GM23338 (cell line): ENCODE measurements at regions not wholly inside any gene's neighbourhood (a gene's known extent, or its start where the extent isn't known, plus 50 kb on each side); places are given as distances from the start of the nearest gene placed in this dataset.

Source experiments
- ATAC-seq: fragments of 200-7000 bp; cut with Tn5 transposase; 3 replicates; pipeline ENCODE4 v1.9.1; 2020
- DNase-seq: peaks from one replicate; pipeline ENCODE4 v3.0.0-alpha.2; 2015; ENCODE audit warnings: low spot score
- H2AFZ ChIP-seq: fragments of 200-600 bp; sonication (generic); 2 replicates; pipeline ENCODE4 v1.8.0; 2016; ENCODE audit warnings: antibody characterized with exemption, mild to moderate bottlenecking, moderate library complexity
- H3F3A ChIP-seq: fragments of 200-600 bp; sonication (generic); replicated peaks from 2 replicates; pipeline ENCODE4 v1.8.0; 2017; ENCODE audit warnings: antibody characterized with exemption, mixed run types, low read depth
- H3K27ac ChIP-seq: fragments of 200-600 bp; sonication (generic); 2 replicates; pipeline ENCODE4 v1.6.1; 2016; ENCODE audit warnings: low read depth
- H3K27me3 ChIP-seq: fragments of 200-600 bp; sonication (generic); 2 replicates; pipeline ENCODE4 v1.8.0; 2016; ENCODE audit warnings: mild to moderate bottlenecking, mixed run types, moderate library complexity; ENCODE audit not compliant: insufficient read depth
- H3K36me3 ChIP-seq: fragments of 200-600 bp; sonication (generic); 2 replicates; pipeline ENCODE4 v1.8.0; 2016; ENCODE audit warnings: mild to moderate bottlenecking; ENCODE audit not compliant: insufficient read depth
- H3K4me1 ChIP-seq: fragments of 200-600 bp; sonication (generic); 2 replicates; pipeline ENCODE4 v1.8.0; 2016; ENCODE audit warnings: mild to moderate bottlenecking, moderate library complexity; ENCODE audit not compliant: insufficient read depth
- H3K4me2 ChIP-seq: fragments of 200-600 bp; sonication (generic); 2 replicates; pipeline ENCODE4 v1.7.1; 2017; ENCODE audit warnings: mixed run types
- H3K4me3 ChIP-seq: fragments of 200-600 bp; sonication (generic); 2 replicates; pipeline ENCODE4 v1.6.1; 2016; ENCODE audit warnings: mixed run types
- H3K79me2 ChIP-seq: fragments of 200-600 bp; sonication (generic); replicated peaks from 2 replicates; pipeline ENCODE4 v1.8.0; 2017; ENCODE audit warnings: mild to moderate bottlenecking; ENCODE audit not compliant: insufficient read depth
- H3K9me2 ChIP-seq: fragments of 200-600 bp; sonication (generic); 2 replicates; pipeline ENCODE4 v1.8.0; 2017; ENCODE audit not compliant: insufficient read depth
- H4K20me1 ChIP-seq: fragments of 200-600 bp; sonication (generic); replicated peaks from 2 replicates; pipeline ENCODE4 v1.8.0; 2017; ENCODE audit warnings: mild to moderate bottlenecking; ENCODE audit not compliant: insufficient read depth
- H3K27ac Mint-ChIP-seq: 2 replicates; pipeline ENCODE4 v1.8.0; 2020; ENCODE audit warnings: inconsistent platforms, mild to moderate bottlenecking, moderate library complexity, mixed read lengths
- H3K27me3 Mint-ChIP-seq: 3 replicates; pipeline ENCODE4 v1.8.0; 2022; ENCODE audit warnings: low read depth, mild to moderate bottlenecking, moderate library complexity, mixed read lengths, inconsistent platforms; ENCODE audit not compliant: insufficient read depth, poor library complexity
- H3K36me3 Mint-ChIP-seq: 3 replicates; pipeline ENCODE4 v1.8.0; 2021; ENCODE audit warnings: low read depth, mild to moderate bottlenecking, inconsistent platforms, moderate library complexity, mixed read lengths
- H3K4me1 Mint-ChIP-seq: 3 replicates; pipeline ENCODE4 v1.8.0; 2020; ENCODE audit warnings: mild to moderate bottlenecking, inconsistent platforms, mixed read lengths
- H3K4me3 Mint-ChIP-seq: 3 replicates; pipeline ENCODE4 v1.8.0; 2021; ENCODE audit warnings: moderate library complexity, mild to moderate bottlenecking, inconsistent platforms, mixed read lengths
- H3K9me3 Mint-ChIP-seq: 3 replicates; pipeline ENCODE4 v1.8.0; 2020; ENCODE audit warnings: moderate library complexity, mild to moderate bottlenecking, inconsistent platforms, mixed read lengths
- CREB1 ChIP-seq: fragments of 250-450 bp; sonication (Bioruptor Pico); IDR thresholded peaks from 2 replicates; pipeline ENCODE4 v1.5.0; 2020; ENCODE audit warnings: low read depth, mild to moderate bottlenecking, moderate library complexity
- EZH2phosphoT487 ChIP-seq: fragments of 200-600 bp; sonication (generic); IDR thresholded peaks from one replicate; pipeline ENCODE4 v1.8.1; 2018; ENCODE audit warnings: antibody characterized with exemption; ENCODE audit not compliant: unreplicated experiment
- JUNB ChIP-seq: IDR thresholded peaks from one replicate; pipeline ENCODE4 v1.6.1; 2016; ENCODE audit warnings: antibody characterized with exemption; ENCODE audit not compliant: unreplicated experiment
- STAT1 ChIP-seq: IDR thresholded peaks from one replicate; pipeline ENCODE4 v1.6.1; 2016; ENCODE audit warnings: antibody characterized with exemption; ENCODE audit not compliant: unreplicated experiment
- ZNF114 ChIP-seq: fragments of 250-450 bp; sonication (Bioruptor Pico); IDR thresholded peaks from 2 replicates; pipeline ENCODE4 v1.5.0; 2020; ENCODE audit warnings: mild to moderate bottlenecking, moderate library complexity
- TF ChIP-seq, protein P1 (sequence below), 2 experiments: fragments of 200-600 bp in 1 of 2; sonication (generic) in 1 of 2; conservative IDR thresholded peaks; 2 replicates each; pipeline versions ENCODE4 v1.5.1 to v1.6.1; 2016 to 2017; ENCODE audit warnings: antibody characterized with exemption in 2 of 2, low read depth in 2 of 2, mild to moderate bottlenecking in 2 of 2, moderate library complexity in 1 of 2
- TF ChIP-seq, protein P2 (sequence below): IDR thresholded peaks from 2 replicates; pipeline ENCODE4 v1.6.1; 2016; ENCODE audit warnings: antibody characterized with exemption
- TF ChIP-seq, protein P3 (sequence below): IDR thresholded peaks from one replicate; pipeline ENCODE4 v1.6.1; 2018; ENCODE audit warnings: antibody characterized with exemption; ENCODE audit not compliant: unreplicated experiment
- TF ChIP-seq, protein P4 (sequence below): fragments of 250-450 bp; sonication (Bioruptor Pico); IDR thresholded peaks from 2 replicates; pipeline ENCODE4 v1.5.0; 2020; ENCODE audit warnings: mild to moderate bottlenecking, moderate library complexity

DNA sequence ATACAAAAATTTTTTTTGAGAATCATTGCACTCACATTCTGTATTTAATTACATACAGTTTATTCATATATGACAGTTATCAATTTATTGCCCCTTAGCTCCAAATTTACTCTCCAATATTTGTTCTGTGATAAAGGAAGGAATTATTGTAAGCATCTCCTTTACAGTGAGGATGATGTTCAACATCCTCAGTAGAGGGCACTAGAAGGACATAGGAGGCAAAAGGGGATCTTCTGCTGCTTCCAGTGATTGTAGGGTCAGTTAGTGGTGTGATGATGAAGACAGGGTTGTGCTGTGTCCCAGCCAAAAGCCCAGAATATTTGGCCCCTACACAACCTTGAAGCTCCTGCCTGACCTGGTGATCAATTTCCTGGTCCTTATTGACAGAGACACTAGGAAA lies 89.9 kb upstream of the DCBLD2 start:
- Histone ChIP-seq H3K79me2 (no peaks in the 10 kb centered on the region), H2AFZ (no peak overlapping the region), H4K20me1 (no peaks in the 10 kb centered on the region), H3K4me2 (no peak overlapping the region), H3K4me3 (no peak overlapping the region), H3K27me3 (no peaks in the 10 kb centered on the region), H3K27ac (no peak overlapping the region), H3K4me1 (peaks cover 3% of the 10 kb centered on the region; the same call in 1 of the 2 replicates), H3K36me3 (no peaks in the 10 kb centered on the region), H3K9me2 (no peaks in the 10 kb centered on the region), H3F3A (no peaks in the 10 kb centered on the region)
- TF ChIP-seq STAT1, result no peak
- TF ChIP-seq, protein P1, sequence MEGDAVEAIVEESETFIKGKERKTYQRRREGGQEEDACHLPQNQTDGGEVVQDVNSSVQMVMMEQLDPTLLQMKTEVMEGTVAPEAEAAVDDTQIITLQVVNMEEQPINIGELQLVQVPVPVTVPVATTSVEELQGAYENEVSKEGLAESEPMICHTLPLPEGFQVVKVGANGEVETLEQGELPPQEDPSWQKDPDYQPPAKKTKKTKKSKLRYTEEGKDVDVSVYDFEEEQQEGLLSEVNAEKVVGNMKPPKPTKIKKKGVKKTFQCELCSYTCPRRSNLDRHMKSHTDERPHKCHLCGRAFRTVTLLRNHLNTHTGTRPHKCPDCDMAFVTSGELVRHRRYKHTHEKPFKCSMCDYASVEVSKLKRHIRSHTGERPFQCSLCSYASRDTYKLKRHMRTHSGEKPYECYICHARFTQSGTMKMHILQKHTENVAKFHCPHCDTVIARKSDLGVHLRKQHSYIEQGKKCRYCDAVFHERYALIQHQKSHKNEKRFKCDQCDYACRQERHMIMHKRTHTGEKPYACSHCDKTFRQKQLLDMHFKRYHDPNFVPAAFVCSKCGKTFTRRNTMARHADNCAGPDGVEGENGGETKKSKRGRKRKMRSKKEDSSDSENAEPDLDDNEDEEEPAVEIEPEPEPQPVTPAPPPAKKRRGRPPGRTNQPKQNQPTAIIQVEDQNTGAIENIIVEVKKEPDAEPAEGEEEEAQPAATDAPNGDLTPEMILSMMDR (conservative IDR thresholded peaks at IDR 0.05; ENCODE audit: low read depth in 2 of 2), result peak; percentile 29 to 58; a peak in 3 of 4 replicates
- TF ChIP-seq EZH2phosphoT487, result no peak
- TF ChIP-seq, protein P2, sequence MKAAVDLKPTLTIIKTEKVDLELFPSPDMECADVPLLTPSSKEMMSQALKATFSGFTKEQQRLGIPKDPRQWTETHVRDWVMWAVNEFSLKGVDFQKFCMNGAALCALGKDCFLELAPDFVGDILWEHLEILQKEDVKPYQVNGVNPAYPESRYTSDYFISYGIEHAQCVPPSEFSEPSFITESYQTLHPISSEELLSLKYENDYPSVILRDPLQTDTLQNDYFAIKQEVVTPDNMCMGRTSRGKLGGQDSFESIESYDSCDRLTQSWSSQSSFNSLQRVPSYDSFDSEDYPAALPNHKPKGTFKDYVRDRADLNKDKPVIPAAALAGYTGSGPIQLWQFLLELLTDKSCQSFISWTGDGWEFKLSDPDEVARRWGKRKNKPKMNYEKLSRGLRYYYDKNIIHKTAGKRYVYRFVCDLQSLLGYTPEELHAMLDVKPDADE, result no peak
- TF ChIP-seq, protein P3, sequence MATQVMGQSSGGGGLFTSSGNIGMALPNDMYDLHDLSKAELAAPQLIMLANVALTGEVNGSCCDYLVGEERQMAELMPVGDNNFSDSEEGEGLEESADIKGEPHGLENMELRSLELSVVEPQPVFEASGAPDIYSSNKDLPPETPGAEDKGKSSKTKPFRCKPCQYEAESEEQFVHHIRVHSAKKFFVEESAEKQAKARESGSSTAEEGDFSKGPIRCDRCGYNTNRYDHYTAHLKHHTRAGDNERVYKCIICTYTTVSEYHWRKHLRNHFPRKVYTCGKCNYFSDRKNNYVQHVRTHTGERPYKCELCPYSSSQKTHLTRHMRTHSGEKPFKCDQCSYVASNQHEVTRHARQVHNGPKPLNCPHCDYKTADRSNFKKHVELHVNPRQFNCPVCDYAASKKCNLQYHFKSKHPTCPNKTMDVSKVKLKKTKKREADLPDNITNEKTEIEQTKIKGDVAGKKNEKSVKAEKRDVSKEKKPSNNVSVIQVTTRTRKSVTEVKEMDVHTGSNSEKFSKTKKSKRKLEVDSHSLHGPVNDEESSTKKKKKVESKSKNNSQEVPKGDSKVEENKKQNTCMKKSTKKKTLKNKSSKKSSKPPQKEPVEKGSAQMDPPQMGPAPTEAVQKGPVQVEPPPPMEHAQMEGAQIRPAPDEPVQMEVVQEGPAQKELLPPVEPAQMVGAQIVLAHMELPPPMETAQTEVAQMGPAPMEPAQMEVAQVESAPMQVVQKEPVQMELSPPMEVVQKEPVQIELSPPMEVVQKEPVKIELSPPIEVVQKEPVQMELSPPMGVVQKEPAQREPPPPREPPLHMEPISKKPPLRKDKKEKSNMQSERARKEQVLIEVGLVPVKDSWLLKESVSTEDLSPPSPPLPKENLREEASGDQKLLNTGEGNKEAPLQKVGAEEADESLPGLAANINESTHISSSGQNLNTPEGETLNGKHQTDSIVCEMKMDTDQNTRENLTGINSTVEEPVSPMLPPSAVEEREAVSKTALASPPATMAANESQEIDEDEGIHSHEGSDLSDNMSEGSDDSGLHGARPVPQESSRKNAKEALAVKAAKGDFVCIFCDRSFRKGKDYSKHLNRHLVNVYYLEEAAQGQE, result no peak
- no peak for TF ChIP-seq JUNB
- TF ChIP-seq, protein P4, sequence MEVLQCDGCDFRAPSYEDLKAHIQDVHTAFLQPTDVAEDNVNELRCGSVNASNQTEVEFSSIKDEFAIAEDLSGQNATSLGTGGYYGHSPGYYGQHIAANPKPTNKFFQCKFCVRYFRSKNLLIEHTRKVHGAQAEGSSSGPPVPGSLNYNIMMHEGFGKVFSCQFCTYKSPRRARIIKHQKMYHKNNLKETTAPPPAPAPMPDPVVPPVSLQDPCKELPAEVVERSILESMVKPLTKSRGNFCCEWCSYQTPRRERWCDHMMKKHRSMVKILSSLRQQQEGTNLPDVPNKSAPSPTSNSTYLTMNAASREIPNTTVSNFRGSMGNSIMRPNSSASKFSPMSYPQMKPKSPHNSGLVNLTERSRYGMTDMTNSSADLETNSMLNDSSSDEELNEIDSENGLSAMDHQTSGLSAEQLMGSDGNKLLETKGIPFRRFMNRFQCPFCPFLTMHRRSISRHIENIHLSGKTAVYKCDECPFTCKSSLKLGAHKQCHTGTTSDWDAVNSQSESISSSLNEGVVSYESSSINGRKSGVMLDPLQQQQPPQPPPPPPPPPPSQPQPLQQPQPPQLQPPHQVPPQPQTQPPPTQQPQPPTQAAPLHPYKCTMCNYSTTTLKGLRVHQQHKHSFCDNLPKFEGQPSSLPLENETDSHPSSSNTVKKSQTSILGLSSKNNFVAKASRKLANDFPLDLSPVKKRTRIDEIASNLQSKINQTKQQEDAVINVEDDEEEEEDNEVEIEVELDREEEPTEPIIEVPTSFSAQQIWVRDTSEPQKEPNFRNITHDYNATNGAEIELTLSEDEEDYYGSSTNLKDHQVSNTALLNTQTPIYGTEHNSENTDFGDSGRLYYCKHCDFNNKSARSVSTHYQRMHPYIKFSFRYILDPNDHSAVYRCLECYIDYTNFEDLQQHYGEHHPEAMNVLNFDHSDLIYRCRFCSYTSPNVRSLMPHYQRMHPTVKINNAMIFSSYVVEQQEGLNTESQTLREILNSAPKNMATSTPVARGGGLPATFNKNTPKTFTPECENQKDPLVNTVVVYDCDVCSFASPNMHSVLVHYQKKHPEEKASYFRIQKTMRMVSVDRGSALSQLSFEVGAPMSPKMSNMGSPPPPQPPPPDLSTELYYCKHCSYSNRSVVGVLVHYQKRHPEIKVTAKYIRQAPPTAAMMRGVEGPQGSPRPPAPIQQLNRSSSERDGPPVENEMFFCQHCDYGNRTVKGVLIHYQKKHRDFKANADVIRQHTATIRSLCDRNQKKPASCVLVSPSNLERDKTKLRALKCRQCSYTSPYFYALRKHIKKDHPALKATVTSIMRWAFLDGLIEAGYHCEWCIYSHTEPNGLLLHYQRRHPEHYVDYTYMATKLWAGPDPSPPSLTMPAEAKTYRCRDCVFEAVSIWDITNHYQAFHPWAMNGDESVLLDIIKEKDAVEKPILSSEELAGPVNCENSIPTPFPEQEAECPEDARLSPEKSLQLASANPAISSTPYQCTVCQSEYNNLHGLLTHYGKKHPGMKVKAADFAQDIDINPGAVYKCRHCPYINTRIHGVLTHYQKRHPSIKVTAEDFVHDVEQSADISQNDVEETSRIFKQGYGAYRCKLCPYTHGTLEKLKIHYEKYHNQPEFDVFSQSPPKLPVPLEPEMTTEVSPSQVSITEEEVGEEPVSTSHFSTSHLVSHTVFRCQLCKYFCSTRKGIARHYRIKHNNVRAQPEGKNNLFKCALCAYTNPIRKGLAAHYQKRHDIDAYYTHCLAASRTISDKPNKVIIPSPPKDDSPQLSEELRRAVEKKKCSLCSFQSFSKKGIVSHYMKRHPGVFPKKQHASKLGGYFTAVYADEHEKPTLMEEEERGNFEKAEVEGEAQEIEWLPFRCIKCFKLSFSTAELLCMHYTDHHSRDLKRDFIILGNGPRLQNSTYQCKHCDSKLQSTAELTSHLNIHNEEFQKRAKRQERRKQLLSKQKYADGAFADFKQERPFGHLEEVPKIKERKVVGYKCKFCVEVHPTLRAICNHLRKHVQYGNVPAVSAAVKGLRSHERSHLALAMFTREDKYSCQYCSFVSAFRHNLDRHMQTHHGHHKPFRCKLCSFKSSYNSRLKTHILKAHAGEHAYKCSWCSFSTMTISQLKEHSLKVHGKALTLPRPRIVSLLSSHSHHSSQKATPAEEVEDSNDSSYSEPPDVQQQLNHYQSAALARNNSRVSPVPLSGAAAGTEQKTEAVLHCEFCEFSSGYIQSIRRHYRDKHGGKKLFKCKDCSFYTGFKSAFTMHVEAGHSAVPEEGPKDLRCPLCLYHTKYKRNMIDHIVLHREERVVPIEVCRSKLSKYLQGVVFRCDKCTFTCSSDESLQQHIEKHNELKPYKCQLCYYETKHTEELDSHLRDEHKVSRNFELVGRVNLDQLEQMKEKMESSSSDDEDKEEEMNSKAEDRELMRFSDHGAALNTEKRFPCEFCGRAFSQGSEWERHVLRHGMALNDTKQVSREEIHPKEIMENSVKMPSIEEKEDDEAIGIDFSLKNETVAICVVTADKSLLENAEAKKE (CRISPR knock-in tag), result no peak
- TF ChIP-seq ZNF114 (CRISPR knock-in tag), result no peak
- no peak for TF ChIP-seq CREB1 (CRISPR knock-in tag)
- H3K27me3 Mint-ChIP-seq, result peaks cover 3% of the 10 kb centered on the region
- H3K36me3 Mint-ChIP-seq, result no peaks in the 10 kb centered on the region
- no peaks in the 10 kb centered on the region for H3K9me3 Mint-ChIP-seq
- H3K4me1 Mint-ChIP-seq, result peaks cover 7% of the 10 kb centered on the region; the same call in 1 of the 3 replicates
- ATAC-seq, result peak; percentile 53
- DNase-seq, result peak; percentile 11
- no peak overlapping the region for H3K27ac Mint-ChIP-seq
- H3K4me3 Mint-ChIP-seq, result no peak overlapping the region
